ENCODE measurements at regions not wholly inside any gene's neighbourhood (a gene's known extent, or its start where the extent isn't known, plus 50 kb on each side); places are given as distances from the start of the nearest gene placed in this dataset.

- no peaks in the 10 kb centered on the region for H3K79me1 ChIP-seq (ENCODE audit: insufficient read depth, low read depth, low read length, poor library complexity, severe bottlenecking)
- H3K27ac ChIP-seq (ENCODE audit: insufficient read length, low read depth, low read length): no peak overlapping the region
- H2AK5ac ChIP-seq (ENCODE audit: insufficient read length, low read length): no peak overlapping the region
- DNase-seq: peak; percentile 82
- no peaks in the 10 kb centered on the region for H4K20me1 ChIP-seq (ENCODE audit: control insufficient read depth, insufficient read depth, insufficient read length)
- no peak overlapping the region for H3K4ac ChIP-seq (ENCODE audit: low read depth, low read length)
- Mint-ChIP-seq H3K36me3 (ENCODE audit: insufficient read depth in 1 of 3, low read depth in 3 of 3) (peaks cover 0 to 2% (median 0%) of the 10 kb centered on the region in 3 experiments; a peak in 2 of 7 replicates), H3K9me3 (peaks cover 7 to 9% of the 10 kb centered on the region in 2 experiments; a peak in 4 of 5 replicates), H3K4me3 (peak overlapping the region; percentile 40 to 63), H3K4me1 (peaks cover 0 to 5% of the 10 kb centered on the region in 2 experiments; a peak in 1 of 4 replicates), H3K27me3 (ENCODE audit: low read depth) (peaks cover 34% of the 10 kb centered on the region), H3K27ac (no peak overlapping the region)
- H3K4me1 ChIP-seq (ENCODE audit: insufficient read depth, low read length): no peaks in the 10 kb centered on the region
- no peak overlapping the region for H2BK20ac ChIP-seq (ENCODE audit: low read depth, low read length, poor library complexity, severe bottlenecking)
- H3K18ac ChIP-seq (ENCODE audit: insufficient read length, low read depth, low read length): no peak overlapping the region
- H2BK5ac ChIP-seq (ENCODE audit: insufficient read length, low read length): no peak overlapping the region
- H3K56ac ChIP-seq (ENCODE audit: insufficient read length, low read depth, low read length): no peak overlapping the region
- no CpG with 5 or more reads among the region's 47 CpGs for WGBS (ENCODE audit: extremely low coverage, insufficient read length, low lambda C conversion rate)
- TF ChIP-seq, protein P1, sequence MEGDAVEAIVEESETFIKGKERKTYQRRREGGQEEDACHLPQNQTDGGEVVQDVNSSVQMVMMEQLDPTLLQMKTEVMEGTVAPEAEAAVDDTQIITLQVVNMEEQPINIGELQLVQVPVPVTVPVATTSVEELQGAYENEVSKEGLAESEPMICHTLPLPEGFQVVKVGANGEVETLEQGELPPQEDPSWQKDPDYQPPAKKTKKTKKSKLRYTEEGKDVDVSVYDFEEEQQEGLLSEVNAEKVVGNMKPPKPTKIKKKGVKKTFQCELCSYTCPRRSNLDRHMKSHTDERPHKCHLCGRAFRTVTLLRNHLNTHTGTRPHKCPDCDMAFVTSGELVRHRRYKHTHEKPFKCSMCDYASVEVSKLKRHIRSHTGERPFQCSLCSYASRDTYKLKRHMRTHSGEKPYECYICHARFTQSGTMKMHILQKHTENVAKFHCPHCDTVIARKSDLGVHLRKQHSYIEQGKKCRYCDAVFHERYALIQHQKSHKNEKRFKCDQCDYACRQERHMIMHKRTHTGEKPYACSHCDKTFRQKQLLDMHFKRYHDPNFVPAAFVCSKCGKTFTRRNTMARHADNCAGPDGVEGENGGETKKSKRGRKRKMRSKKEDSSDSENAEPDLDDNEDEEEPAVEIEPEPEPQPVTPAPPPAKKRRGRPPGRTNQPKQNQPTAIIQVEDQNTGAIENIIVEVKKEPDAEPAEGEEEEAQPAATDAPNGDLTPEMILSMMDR (conservative IDR thresholded peaks at IDR 0.05): no peak
- H4K8ac ChIP-seq (replicated peaks; ENCODE audit: insufficient read length, low read depth, low read length): no peak overlapping the region
- no peak overlapping the region for H2BK12ac ChIP-seq (ENCODE audit: insufficient read length, low read depth, low read length)
- no peak overlapping the region for H2BK15ac ChIP-seq (ENCODE audit: low read depth, low read length)
- H4K91ac ChIP-seq (ENCODE audit: insufficient read length, low read depth, low read length): no peak overlapping the region
- H3K79me2 ChIP-seq (ENCODE audit: insufficient read depth, low read length): no peaks in the 10 kb centered on the region
- no peak overlapping the region for H4K5ac ChIP-seq (ENCODE audit: insufficient read length, low read depth, low read length)
- H3K4me2 ChIP-seq (ENCODE audit: insufficient read depth, insufficient read length, low read length): peak overlapping the region; percentile 39
- no peak overlapping the region for H2BK120ac ChIP-seq (ENCODE audit: low read depth, low read length, poor library complexity, severe bottlenecking)
- no peak overlapping the region for H3K14ac ChIP-seq (ENCODE audit: insufficient read depth, low read length)
- peaks cover 6% of the 10 kb centered on the region for H3K23me2 ChIP-seq (ENCODE audit: insufficient read length, low read depth, low read length, poor library complexity, severe bottlenecking)
- no peaks in the 10 kb centered on the region for H3K27me3 ChIP-seq (ENCODE audit: insufficient read depth, low read length)
- H2AFZ ChIP-seq (ENCODE audit: low read length): no peak overlapping the region
- no peak overlapping the region for H3K23ac ChIP-seq (ENCODE audit: insufficient read length, low read depth, low read length)
- no peaks in the 10 kb centered on the region for H3K9me3 ChIP-seq (ENCODE audit: control insufficient read depth, low read depth, low read length)
- H3T11ph ChIP-seq (ENCODE audit: low read length): no peak overlapping the region
- H3K9ac ChIP-seq (ENCODE audit: extremely low read depth, insufficient read length, low read length): no peak overlapping the region
Observed at GRCh38 chr11:133787379-133788141, 57.8 kb downstream of the SPATA19 start.

All from H9 (cell line).